B cell (primary cell): ENCODE measurements at regions not wholly inside any gene's neighbourhood (a gene's known extent, or its start where the extent isn't known, plus 50 kb on each side); places are given as distances from the start of the nearest gene placed in this dataset.

Experiments used
- ATAC-seq: fragments of 200-7000 bp; cut with Tn5 transposase; one replicate; pipeline ENCODE4 v1.10.0; 2021; ENCODE audit warnings: low read depth, mild to moderate bottlenecking, moderate number of reproducible peaks, moderate library complexity
- CTCF ChIA-PET: fragments of 350-600 bp; sonication (Branson Sonifier 250); formaldehyde crosslinking; loops from one replicate; lab custom pipeline; 2021; ENCODE audit warnings: antibody characterized with exemption, inconsistent platforms; lab: Charles Lee
- POLR2A ChIA-PET: fragments of 350-600 bp; sonication (Branson Sonifier 250); formaldehyde crosslinking; loops from one replicate; lab custom pipeline; 2021; ENCODE audit warnings: antibody characterized with exemption; lab: Charles Lee
- DNase-seq: peaks from one replicate; pipeline ENCODE4 v3.0.0; 2013
- H2AFZ ChIP-seq: 2 replicates; pipeline ENCODE4 v1.6.1; 2012; ENCODE audit warnings: mild to moderate bottlenecking, low read depth, low read length; ENCODE audit not compliant: insufficient read depth, poor library complexity, severe bottlenecking
- H3K27ac ChIP-seq, 2 donors: 1 replicate in 1 of 2; 2 replicates in 1 of 2; pipeline ENCODE4 v1.5.1; 2012 to 2013; ENCODE audit warnings: low read length in 2 of 2, mild to moderate bottlenecking in 2 of 2, moderate library complexity in 1 of 2
- H3K27me3 ChIP-seq, 4 experiments: fragments of 200-600 bp in 1 of 4; sonication (generic) in 1 of 4; replicated peaks in 1 of 4; 1 replicate in 2 of 4; 2 replicates in 2 of 4; pipeline versions ENCODE4 v1.6.1 to v1.7.0; 2013 to 2016; ENCODE audit warnings: low read length in 3 of 4, mild to moderate bottlenecking in 2 of 4, mixed read lengths in 1 of 4, moderate library complexity in 1 of 4; ENCODE audit not compliant: insufficient read depth in 4 of 4, control insufficient read depth in 3 of 4; ENCODE audit errors: control extremely low read depth in 1 of 4
- H3K36me3 ChIP-seq, 2 experiments: replicated peaks in 1 of 2; 1 replicate in 1 of 2; 2 replicates in 1 of 2; pipeline versions ENCODE4 v1.6.1 to v1.7.1; 2013; ENCODE audit warnings: low read length in 1 of 2; ENCODE audit not compliant: insufficient read depth in 2 of 2, control insufficient read depth in 1 of 2; ENCODE audit errors: control extremely low read depth in 1 of 2, extremely low read depth in 1 of 2
- H3K4me1 ChIP-seq, 2 donors: fragments of 200-600 bp in 1 of 2; sonication (generic) in 1 of 2; 1 replicate in 1 of 2; 2 replicates in 1 of 2; pipeline versions ENCODE4 v1.5.1 to v1.6.1; 2013 to 2017; ENCODE audit warnings: low read length in 2 of 2; ENCODE audit not compliant: control insufficient read depth in 2 of 2, insufficient read depth in 2 of 2
- H3K4me2 ChIP-seq: replicated peaks from 2 replicates; pipeline ENCODE3; 2012; ENCODE audit warnings: mild to moderate bottlenecking, low read depth, low read length; ENCODE audit not compliant: poor library complexity, severe bottlenecking
- H3K4me3 ChIP-seq, 5 experiments: fragments of 200-600 bp in 1 of 5; sonication (generic) in 1 of 5; 1 replicate in 3 of 5; 2 replicates in 2 of 5; pipeline versions ENCODE4 v1.5.1 to v1.7.0; 2011 to 2016; ENCODE audit warnings: low read length in 4 of 5, mild to moderate bottlenecking in 4 of 5, low read depth in 2 of 5, control low read depth in 1 of 5, moderate library complexity in 1 of 5; ENCODE audit not compliant: insufficient read depth in 1 of 5; ENCODE audit errors: control extremely low read depth in 1 of 5, extremely low read depth in 1 of 5
- H3K79me2 ChIP-seq: fragments of 200-600 bp; sonication (generic); one replicate; pipeline ENCODE4 v1.6.0; 2016; ENCODE audit warnings: low read length; ENCODE audit not compliant: control insufficient read depth, insufficient read depth
- H3K9ac ChIP-seq: fragments of 200-600 bp; sonication (generic); 2 replicates; pipeline ENCODE4 v1.6.1; 2017; ENCODE audit warnings: mild to moderate bottlenecking, low read length, moderate library complexity
- H3K9me3 ChIP-seq, 3 donors: one replicate each; pipeline versions ENCODE4 v1.6.1 to v1.7.1; 2013; ENCODE audit warnings: low read length in 2 of 3; ENCODE audit not compliant: control insufficient read depth in 2 of 3, insufficient read depth in 1 of 3; ENCODE audit errors: control extremely low read depth in 1 of 3
- H4K20me1 ChIP-seq: 2 replicates; pipeline ENCODE4 v1.6.0; 2012; ENCODE audit warnings: mild to moderate bottlenecking, low read length; ENCODE audit not compliant: insufficient read depth, control insufficient read depth, poor library complexity, severe bottlenecking
- H3K27ac Mint-ChIP-seq: one replicate; pipeline ENCODE4 v1.8.0; 2021; ENCODE audit warnings: mixed read lengths
- H3K27me3 Mint-ChIP-seq: one replicate; pipeline ENCODE4 v1.8.0; 2021; ENCODE audit warnings: mixed read lengths
- H3K4me1 Mint-ChIP-seq: one replicate; pipeline ENCODE4 v1.8.0; 2021; ENCODE audit warnings: mixed read lengths
- H3K4me3 Mint-ChIP-seq: one replicate; pipeline ENCODE4 v1.8.0; 2021; ENCODE audit warnings: mixed read lengths
- H3K9me3 Mint-ChIP-seq: one replicate; pipeline ENCODE4 v1.8.0; 2022; ENCODE audit warnings: mixed read lengths; ENCODE audit not compliant: insufficient read depth
- EZH2 ChIP-seq: IDR thresholded peaks from 2 replicates; pipeline ENCODE4 v1.6.1; 2012; ENCODE audit warnings: borderline replicate concordance, low read depth, mild to moderate bottlenecking, moderate library complexity, low read length; ENCODE audit not compliant: insufficient read depth, poor library complexity, severe bottlenecking
- WGBS: methylation state at CpG from one replicate; pipeline ENCODE4 v1.1.5; 2013; ENCODE audit warnings: missing lambda C conversion rate; ENCODE audit not compliant: insufficient coverage; 5-methylcytosine and 5-hydroxymethylcytosine counted together
- intact Hi-C: fragments of 100-400 bp; cut with micrococcal nuclease; formaldehyde crosslinking; loops from one replicate; pipeline ENCODE4 v1.10.0; 2022
- TF ChIP-seq, protein P1 (sequence below): fragments of 200-600 bp; IDR thresholded peaks from one replicate; pipeline ENCODE4 v1.8.0; 2022; ENCODE audit warnings: antibody characterized with exemption, mild to moderate bottlenecking

DNA sequence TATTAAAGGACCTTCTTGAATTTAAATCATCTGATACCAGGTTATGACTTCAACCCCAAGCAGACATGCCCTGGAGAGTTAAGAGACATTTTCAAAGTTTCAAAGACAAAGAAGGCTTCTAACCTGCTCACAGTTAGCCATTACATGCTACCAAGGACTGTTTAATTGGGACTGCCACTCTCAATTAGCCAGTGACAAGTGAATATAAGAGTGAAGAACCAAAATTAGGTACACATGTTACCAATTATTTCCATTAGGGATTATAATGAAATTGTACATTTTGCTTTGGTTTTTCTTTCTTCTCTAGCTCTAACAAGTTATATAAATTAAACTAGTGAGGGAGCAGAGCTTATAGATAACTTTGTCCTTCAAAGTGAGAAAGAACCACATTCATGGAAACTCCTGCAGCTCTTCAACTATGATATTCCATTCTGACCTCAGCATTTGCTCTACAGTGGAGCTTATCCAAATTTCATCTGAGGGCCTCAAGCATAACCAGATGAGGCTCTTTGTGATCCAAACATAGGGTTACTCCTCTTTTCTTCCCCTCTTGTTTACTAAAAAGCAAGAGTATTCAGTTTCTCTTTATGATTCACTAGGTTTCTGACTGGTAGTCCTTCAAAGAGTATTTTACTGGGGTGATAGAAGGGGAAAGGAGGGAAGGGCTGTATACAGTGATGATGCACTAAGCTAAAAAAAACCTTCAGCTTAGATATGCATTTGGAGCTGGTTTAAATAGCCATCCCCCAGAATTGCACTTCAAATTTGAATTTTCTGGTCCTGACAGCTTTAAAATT lies 91.3 kb downstream of the DUSP6 start:
- no peaks in the 10 kb centered on the region for H3K9me3 Mint-ChIP-seq
- Histone ChIP-seq H3K27me3 (no peaks in the 10 kb centered on the region), H3K4me1 (no peaks in the 10 kb centered on the region), H3K79me2 (no peaks in the 10 kb centered on the region), H3K9ac (no peak overlapping the region), H2AFZ (no peak overlapping the region), H3K27ac (no peak overlapping the region), H3K4me2 (no peak overlapping the region), H3K9me3 (peaks cover 0 to 3% (median 0%) of the 10 kb centered on the region in 3 donors), H3K36me3 (no peaks in the 10 kb centered on the region), H4K20me1 (no peaks in the 10 kb centered on the region), H3K4me3 (no peak overlapping the region)
- intact Hi-C loops, result no loop called here
- peaks cover 17% of the 10 kb centered on the region for H3K27me3 Mint-ChIP-seq
- DNase-seq, result no peak
- no peak for ATAC-seq
- ChIA-PET CTCF (no interaction called here), POLR2A (no interaction called here)
- H3K27ac Mint-ChIP-seq, result no peak overlapping the region
- no peak overlapping the region for H3K4me3 Mint-ChIP-seq
- no peaks in the 10 kb centered on the region for H3K4me1 Mint-ChIP-seq
- TF ChIP-seq EZH2, result no peak
- TF ChIP-seq, protein P1, sequence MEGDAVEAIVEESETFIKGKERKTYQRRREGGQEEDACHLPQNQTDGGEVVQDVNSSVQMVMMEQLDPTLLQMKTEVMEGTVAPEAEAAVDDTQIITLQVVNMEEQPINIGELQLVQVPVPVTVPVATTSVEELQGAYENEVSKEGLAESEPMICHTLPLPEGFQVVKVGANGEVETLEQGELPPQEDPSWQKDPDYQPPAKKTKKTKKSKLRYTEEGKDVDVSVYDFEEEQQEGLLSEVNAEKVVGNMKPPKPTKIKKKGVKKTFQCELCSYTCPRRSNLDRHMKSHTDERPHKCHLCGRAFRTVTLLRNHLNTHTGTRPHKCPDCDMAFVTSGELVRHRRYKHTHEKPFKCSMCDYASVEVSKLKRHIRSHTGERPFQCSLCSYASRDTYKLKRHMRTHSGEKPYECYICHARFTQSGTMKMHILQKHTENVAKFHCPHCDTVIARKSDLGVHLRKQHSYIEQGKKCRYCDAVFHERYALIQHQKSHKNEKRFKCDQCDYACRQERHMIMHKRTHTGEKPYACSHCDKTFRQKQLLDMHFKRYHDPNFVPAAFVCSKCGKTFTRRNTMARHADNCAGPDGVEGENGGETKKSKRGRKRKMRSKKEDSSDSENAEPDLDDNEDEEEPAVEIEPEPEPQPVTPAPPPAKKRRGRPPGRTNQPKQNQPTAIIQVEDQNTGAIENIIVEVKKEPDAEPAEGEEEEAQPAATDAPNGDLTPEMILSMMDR, result no peak

DNA sequence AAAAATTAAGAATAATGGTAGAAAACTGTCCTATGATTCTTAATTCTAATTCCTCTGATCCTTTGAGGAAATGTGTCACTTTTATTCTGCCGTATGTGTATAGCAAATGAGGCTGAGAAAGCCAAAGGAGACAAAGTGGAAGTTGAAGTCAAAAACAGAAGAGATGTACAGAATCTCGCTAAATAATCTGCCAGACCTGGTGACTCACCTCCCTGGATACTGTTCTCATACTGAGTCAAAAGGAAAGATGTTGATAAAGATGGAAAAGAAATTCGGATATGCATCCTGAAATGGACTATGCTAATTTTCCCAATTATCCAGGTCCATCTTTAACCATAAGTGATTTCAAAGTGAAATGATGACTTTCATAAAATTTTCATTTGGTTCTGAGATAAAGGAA lies 92.5 kb downstream of the DUSP6 start:
- Histone ChIP-seq H4K20me1 (no peaks in the 10 kb centered on the region), H3K4me2 (no peak overlapping the region), H3K27ac (no peak overlapping the region), H3K9ac (no peak overlapping the region), H3K79me2 (no peaks in the 10 kb centered on the region), H3K36me3 (no peaks in the 10 kb centered on the region), H2AFZ (no peak overlapping the region), H3K4me3 (no peak overlapping the region), H3K4me1 (no peaks in the 10 kb centered on the region), H3K9me3 (peaks cover 0 to 3% (median 0%) of the 10 kb centered on the region in 3 donors), H3K27me3 (no peaks in the 10 kb centered on the region)
- ATAC-seq, result no peak
- H3K27me3 Mint-ChIP-seq, result peaks cover 17% of the 10 kb centered on the region
- intact Hi-C loops, result no loop called here
- no peak overlapping the region for H3K27ac Mint-ChIP-seq
- ChIA-PET CTCF (no interaction called here), POLR2A (no interaction called here)
- H3K4me3 Mint-ChIP-seq, result no peak overlapping the region
- no peaks in the 10 kb centered on the region for H3K9me3 Mint-ChIP-seq
- TF ChIP-seq, protein P1, result no peak
- no peak for TF ChIP-seq EZH2
- no peak for DNase-seq
- no CpG with 5 or more reads among the region's 3 CpGs for WGBS
- H3K4me1 Mint-ChIP-seq, result no peaks in the 10 kb centered on the region
